ENCODE measurements at regions not wholly inside any gene's neighbourhood (a gene's known extent, or its start where the extent isn't known, plus 50 kb on each side); places are given as distances from the start of the nearest gene placed in this dataset.

DNA sequence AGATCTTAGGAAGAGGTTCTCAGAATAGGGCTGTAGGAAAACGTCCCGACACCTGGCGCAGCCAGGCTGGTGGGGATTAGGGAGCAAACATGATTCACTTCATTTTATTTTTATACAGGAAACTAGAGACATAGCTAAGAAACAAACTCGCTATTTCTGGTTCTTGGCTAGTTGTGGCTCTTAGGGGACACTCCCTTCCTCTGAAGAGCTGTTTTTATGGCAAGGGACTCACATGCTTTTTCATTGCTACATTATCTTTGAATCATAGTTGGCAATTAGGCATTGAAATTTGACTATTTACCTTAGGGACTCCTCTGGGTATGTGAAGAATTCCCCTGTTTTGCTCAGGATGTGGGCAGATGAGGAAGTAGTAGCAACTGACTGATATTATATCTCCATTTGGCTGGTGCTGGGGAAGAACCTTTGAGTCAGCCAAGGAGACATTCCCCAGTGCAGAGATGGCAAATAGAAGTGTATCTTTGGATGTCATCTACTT is 174.5 kb downstream of the SMIM20 start (continued):
- TF ChIP-seq, protein P1, sequence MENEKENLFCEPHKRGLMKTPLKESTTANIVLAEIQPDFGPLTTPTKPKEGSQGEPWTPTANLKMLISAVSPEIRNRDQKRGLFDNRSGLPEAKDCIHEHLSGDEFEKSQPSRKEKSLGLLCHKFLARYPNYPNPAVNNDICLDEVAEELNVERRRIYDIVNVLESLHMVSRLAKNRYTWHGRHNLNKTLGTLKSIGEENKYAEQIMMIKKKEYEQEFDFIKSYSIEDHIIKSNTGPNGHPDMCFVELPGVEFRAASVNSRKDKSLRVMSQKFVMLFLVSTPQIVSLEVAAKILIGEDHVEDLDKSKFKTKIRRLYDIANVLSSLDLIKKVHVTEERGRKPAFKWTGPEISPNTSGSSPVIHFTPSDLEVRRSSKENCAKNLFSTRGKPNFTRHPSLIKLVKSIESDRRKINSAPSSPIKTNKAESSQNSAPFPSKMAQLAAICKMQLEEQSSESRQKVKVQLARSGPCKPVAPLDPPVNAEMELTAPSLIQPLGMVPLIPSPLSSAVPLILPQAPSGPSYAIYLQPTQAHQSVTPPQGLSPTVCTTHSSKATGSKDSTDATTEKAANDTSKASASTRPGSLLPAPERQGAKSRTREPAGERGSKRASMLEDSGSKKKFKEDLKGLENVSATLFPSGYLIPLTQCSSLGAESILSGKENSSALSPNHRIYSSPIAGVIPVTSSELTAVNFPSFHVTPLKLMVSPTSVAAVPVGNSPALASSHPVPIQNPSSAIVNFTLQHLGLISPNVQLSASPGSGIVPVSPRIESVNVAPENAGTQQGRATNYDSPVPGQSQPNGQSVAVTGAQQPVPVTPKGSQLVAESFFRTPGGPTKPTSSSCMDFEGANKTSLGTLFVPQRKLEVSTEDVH (IDR thresholded peaks at IDR 0.05; ENCODE audit: low read depth, partially characterized antibody) = no peak
- no peak for TF ChIP-seq CTCF (IDR thresholded peaks at IDR 0.05 in 2 of 3, conservative IDR thresholded peaks at IDR 0.05 in 1 of 3; ENCODE audit: control insufficient read depth in 2 of 3, extremely low read depth in 1 of 3, insufficient read depth in 1 of 3, low read depth in 3 of 3, low read length in 3 of 3)
- TF ChIP-seq, protein P2, sequence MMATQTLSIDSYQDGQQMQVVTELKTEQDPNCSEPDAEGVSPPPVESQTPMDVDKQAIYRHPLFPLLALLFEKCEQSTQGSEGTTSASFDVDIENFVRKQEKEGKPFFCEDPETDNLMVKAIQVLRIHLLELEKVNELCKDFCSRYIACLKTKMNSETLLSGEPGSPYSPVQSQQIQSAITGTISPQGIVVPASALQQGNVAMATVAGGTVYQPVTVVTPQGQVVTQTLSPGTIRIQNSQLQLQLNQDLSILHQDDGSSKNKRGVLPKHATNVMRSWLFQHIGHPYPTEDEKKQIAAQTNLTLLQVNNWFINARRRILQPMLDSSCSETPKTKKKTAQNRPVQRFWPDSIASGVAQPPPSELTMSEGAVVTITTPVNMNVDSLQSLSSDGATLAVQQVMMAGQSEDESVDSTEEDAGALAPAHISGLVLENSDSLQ (IDR thresholded peaks at IDR 0.05) = no peak
- TF ChIP-seq LARP7 (IDR thresholded peaks at IDR 0.05) = no peak
- no peak for TF ChIP-seq NKRF (conservative IDR thresholded peaks at IDR 0.05)
- TF ChIP-seq, protein P3, sequence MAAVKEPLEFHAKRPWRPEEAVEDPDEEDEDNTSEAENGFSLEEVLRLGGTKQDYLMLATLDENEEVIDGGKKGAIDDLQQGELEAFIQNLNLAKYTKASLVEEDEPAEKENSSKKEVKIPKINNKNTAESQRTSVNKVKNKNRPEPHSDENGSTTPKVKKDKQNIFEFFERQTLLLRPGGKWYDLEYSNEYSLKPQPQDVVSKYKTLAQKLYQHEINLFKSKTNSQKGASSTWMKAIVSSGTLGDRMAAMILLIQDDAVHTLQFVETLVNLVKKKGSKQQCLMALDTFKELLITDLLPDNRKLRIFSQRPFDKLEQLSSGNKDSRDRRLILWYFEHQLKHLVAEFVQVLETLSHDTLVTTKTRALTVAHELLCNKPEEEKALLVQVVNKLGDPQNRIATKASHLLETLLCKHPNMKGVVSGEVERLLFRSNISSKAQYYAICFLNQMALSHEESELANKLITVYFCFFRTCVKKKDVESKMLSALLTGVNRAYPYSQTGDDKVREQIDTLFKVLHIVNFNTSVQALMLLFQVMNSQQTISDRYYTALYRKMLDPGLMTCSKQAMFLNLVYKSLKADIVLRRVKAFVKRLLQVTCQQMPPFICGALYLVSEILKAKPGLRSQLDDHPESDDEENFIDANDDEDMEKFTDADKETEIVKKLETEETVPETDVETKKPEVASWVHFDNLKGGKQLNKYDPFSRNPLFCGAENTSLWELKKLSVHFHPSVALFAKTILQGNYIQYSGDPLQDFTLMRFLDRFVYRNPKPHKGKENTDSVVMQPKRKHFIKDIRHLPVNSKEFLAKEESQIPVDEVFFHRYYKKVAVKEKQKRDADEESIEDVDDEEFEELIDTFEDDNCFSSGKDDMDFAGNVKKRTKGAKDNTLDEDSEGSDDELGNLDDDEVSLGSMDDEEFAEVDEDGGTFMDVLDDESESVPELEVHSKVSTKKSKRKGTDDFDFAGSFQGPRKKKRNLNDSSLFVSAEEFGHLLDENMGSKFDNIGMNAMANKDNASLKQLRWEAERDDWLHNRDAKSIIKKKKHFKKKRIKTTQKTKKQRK (IDR thresholded peaks at IDR 0.05; ENCODE audit: low read depth, low read length) = no peak
- TF ChIP-seq SUPT20H (IDR thresholded peaks at IDR 0.05; ENCODE audit: borderline replicate concordance, control insufficient read depth, low read depth, low read length) = no peak
- no peak for TF ChIP-seq IRF4 (IDR thresholded peaks at IDR 0.05; ENCODE audit: low read depth, low read length)
- no peak for TF ChIP-seq NFXL1 (IDR thresholded peaks at IDR 0.05; ENCODE audit: borderline replicate concordance)
- no peak for TF ChIP-seq SREBF2 (IDR thresholded peaks at IDR 0.05; ENCODE audit: low read length)
- TF ChIP-seq HDGF (IDR thresholded peaks at IDR 0.05) = no peak
- no peak for TF ChIP-seq EZH2 (IDR thresholded peaks at IDR 0.05; ENCODE audit: borderline replicate concordance, control insufficient read depth, low read depth, low read length)
- 0 out of 2 replicates have a peak, but pooled peaks have one; percentile 59 for TF ChIP-seq MTA3 (IDR thresholded peaks at IDR 0.05; ENCODE audit: borderline replicate concordance, low read length)
- no peak for TF ChIP-seq NFYA (IDR thresholded peaks at IDR 0.05; ENCODE audit: borderline replicate concordance, low read depth, low read length)
- TF ChIP-seq HCFC1 (IDR thresholded peaks at IDR 0.05; ENCODE audit: low read length) = no peak
- no peak for TF ChIP-seq RAD21 (IDR thresholded peaks at IDR 0.05; ENCODE audit: insufficient read depth, low read depth, low read length)
- no peak for TF ChIP-seq SIX5 (IDR thresholded peaks at IDR 0.05; ENCODE audit: low read depth, low read length, severe bottlenecking)
- TF ChIP-seq POLR2A (IDR thresholded peaks at IDR 0.05; ENCODE audit: low read depth, low read length) = no peak
